GM12878 (cell line): ENCODE measurements at regions not wholly inside any gene's neighbourhood (a gene's known extent, or its start where the extent isn't known, plus 50 kb on each side); places are given as distances from the start of the nearest gene placed in this dataset.
A peak's percentile ranks its signal among the peaks of the same experiment; 100 is the strongest.

ENCODE experiments used
- CUX1 ChIP-seq: IDR thresholded peaks from 2 replicates; pipeline ENCODE4 v1.6.1; 2012; ENCODE audit warnings: improper control_type of control experiment, low read depth, low read length; ENCODE audit not compliant: insufficient replicate concordance
- JUNB ChIP-seq: IDR thresholded peaks from 2 replicates; pipeline ENCODE4 v1.6.1; 2016; ENCODE audit warnings: antibody characterized with exemption, mild to moderate bottlenecking
- TF ChIP-seq, protein P1 (sequence below): fragments of 450-650 bp; IDR thresholded peaks from 2 replicates; pipeline ENCODE4 v1.6.1; 2017; ENCODE audit warnings: mild to moderate bottlenecking, moderate library complexity

- TF ChIP-seq, protein P1, sequence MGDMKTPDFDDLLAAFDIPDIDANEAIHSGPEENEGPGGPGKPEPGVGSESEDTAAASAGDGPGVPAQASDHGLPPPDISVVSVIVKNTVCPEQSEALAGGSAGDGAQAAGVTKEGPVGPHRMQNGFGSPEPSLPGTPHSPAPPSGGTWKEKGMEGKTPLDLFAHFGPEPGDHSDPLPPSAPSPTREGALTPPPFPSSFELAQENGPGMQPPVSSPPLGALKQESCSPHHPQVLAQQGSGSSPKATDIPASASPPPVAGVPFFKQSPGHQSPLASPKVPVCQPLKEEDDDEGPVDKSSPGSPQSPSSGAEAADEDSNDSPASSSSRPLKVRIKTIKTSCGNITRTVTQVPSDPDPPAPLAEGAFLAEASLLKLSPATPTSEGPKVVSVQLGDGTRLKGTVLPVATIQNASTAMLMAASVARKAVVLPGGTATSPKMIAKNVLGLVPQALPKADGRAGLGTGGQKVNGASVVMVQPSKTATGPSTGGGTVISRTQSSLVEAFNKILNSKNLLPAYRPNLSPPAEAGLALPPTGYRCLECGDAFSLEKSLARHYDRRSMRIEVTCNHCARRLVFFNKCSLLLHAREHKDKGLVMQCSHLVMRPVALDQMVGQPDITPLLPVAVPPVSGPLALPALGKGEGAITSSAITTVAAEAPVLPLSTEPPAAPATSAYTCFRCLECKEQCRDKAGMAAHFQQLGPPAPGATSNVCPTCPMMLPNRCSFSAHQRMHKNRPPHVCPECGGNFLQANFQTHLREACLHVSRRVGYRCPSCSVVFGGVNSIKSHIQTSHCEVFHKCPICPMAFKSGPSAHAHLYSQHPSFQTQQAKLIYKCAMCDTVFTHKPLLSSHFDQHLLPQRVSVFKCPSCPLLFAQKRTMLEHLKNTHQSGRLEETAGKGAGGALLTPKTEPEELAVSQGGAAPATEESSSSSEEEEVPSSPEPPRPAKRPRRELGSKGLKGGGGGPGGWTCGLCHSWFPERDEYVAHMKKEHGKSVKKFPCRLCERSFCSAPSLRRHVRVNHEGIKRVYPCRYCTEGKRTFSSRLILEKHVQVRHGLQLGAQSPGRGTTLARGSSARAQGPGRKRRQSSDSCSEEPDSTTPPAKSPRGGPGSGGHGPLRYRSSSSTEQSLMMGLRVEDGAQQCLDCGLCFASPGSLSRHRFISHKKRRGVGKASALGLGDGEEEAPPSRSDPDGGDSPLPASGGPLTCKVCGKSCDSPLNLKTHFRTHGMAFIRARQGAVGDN, result no peak
- TF ChIP-seq CUX1 (no peak), JUNB (peak; percentile 71)
- TF ChIP-seq, all 136 proteins: peak for 12
These were observed 156.1 kb upstream of the TRIB2 start (continued) for GRCh38 chr2:12560618-12561017.
